CD14-positive monocyte (primary cell): ENCODE measurements at regions not wholly inside any gene's neighbourhood (a gene's known extent, or its start where the extent isn't known, plus 50 kb on each side); places are given as distances from the start of the nearest gene placed in this dataset.

Experiments
- DNase-seq, 3 donors: peaks; one replicate each; pipeline ENCODE4 v3.0.0-alpha.2; 2011 to 2022
- H2AFZ ChIP-seq: 2 replicates; pipeline ENCODE4 v1.6.0; 2012; ENCODE audit warnings: mild to moderate bottlenecking, low read depth, low read length, inconsistent platforms; ENCODE audit not compliant: insufficient read depth, poor library complexity, severe bottlenecking
- H3K27ac ChIP-seq, 2 donors: 1 replicate in 1 of 2; 2 replicates in 1 of 2; pipeline ENCODE4 v1.5.1; 2012 to 2013; ENCODE audit warnings: low read length in 2 of 2, control low read depth in 1 of 2, inconsistent platforms in 1 of 2, low read depth in 1 of 2, mild to moderate bottlenecking in 1 of 2
- H3K27me3 ChIP-seq, 2 donors: one replicate each; pipeline versions ENCODE4 v1.6.0 to v1.6.1; 2011 to 2013; ENCODE audit warnings: low read length in 2 of 2; ENCODE audit not compliant: control insufficient read depth in 2 of 2, insufficient read depth in 2 of 2
- H3K36me3 ChIP-seq, 2 donors: replicated peaks in 1 of 2; 1 replicate in 1 of 2; 2 replicates in 1 of 2; pipeline versions ENCODE4 v1.5.1 to v1.6.1; 2012 to 2013; ENCODE audit warnings: low read length in 2 of 2, control low read depth in 1 of 2, inconsistent platforms in 1 of 2, mild to moderate bottlenecking in 1 of 2; ENCODE audit not compliant: insufficient read depth in 2 of 2, control insufficient read depth in 1 of 2
- H3K4me1 ChIP-seq, 2 donors: 1 replicate in 1 of 2; 2 replicates in 1 of 2; pipeline versions ENCODE4 v1.5.1 to v1.6.1; 2012 to 2013; ENCODE audit warnings: low read length in 2 of 2, control low read depth in 1 of 2, inconsistent platforms in 1 of 2, mild to moderate bottlenecking in 1 of 2, moderate library complexity in 1 of 2; ENCODE audit not compliant: insufficient read depth in 2 of 2, control insufficient read depth in 1 of 2
- H3K4me2 ChIP-seq: replicated peaks from 2 replicates; pipeline ENCODE3; 2012; ENCODE audit warnings: low read length, moderate library complexity, mild to moderate bottlenecking; ENCODE audit not compliant: poor library complexity, severe bottlenecking; ENCODE audit errors: extremely low read depth
- H3K4me3 ChIP-seq, 3 experiments: fragments of 200-600 bp in 1 of 3; sonication (generic) in 1 of 3; replicated peaks in 1 of 3; 1 replicate in 2 of 3; 2 replicates in 1 of 3; pipeline ENCODE4 v1.5.1; 2011 to 2013; ENCODE audit warnings: low read length in 3 of 3, mild to moderate bottlenecking in 3 of 3, control low read depth in 2 of 3, low read depth in 2 of 3, inconsistent platforms in 1 of 3, moderate library complexity in 1 of 3
- H3K79me2 ChIP-seq: 2 replicates; pipeline ENCODE4 v1.6.0; 2012; ENCODE audit warnings: mild to moderate bottlenecking, control low read depth, inconsistent platforms, low read length, moderate library complexity; ENCODE audit not compliant: insufficient read depth
- H3K9ac ChIP-seq: 2 replicates; pipeline ENCODE4 v1.6.0; 2017; ENCODE audit warnings: low read length, mild to moderate bottlenecking; ENCODE audit not compliant: insufficient read depth, poor library complexity, severe bottlenecking
- H3K9me3 ChIP-seq, 2 donors: replicated peaks in 1 of 2; 1 replicate in 1 of 2; 2 replicates in 1 of 2; pipeline versions ENCODE4 v1.5.1 to v1.6.1; 2012 to 2013; ENCODE audit warnings: low read length in 2 of 2, control low read depth in 1 of 2; ENCODE audit not compliant: control insufficient read depth in 1 of 2, insufficient read depth in 1 of 2
- H4K20me1 ChIP-seq: 2 replicates; pipeline ENCODE4 v1.6.0; 2012; ENCODE audit warnings: mild to moderate bottlenecking, low read length, control low read depth, moderate library complexity; ENCODE audit not compliant: insufficient read depth
- H3K27ac Mint-ChIP-seq, 7 donors: one replicate each; pipeline ENCODE4 v1.8.0; 2020; ENCODE audit warnings: mild to moderate bottlenecking in 7 of 7, mixed read lengths in 7 of 7, moderate library complexity in 6 of 7, inconsistent platforms in 2 of 7
- H3K27me3 Mint-ChIP-seq, 3 donors: one replicate each; pipeline ENCODE4 v1.8.0; 2021 to 2022; ENCODE audit warnings: low read depth in 3 of 3, mild to moderate bottlenecking in 3 of 3, mixed read lengths in 3 of 3, moderate library complexity in 3 of 3, inconsistent platforms in 1 of 3
- H3K36me3 Mint-ChIP-seq, 2 donors: one replicate each; pipeline ENCODE4 v1.8.0; 2020; ENCODE audit warnings: mixed read lengths in 2 of 2, inconsistent platforms in 1 of 2, mild to moderate bottlenecking in 1 of 2
- H3K4me1 Mint-ChIP-seq: one replicate; pipeline ENCODE4 v1.8.0; 2020; ENCODE audit warnings: mild to moderate bottlenecking, mixed read lengths
- H3K4me3 Mint-ChIP-seq, 2 donors: one replicate each; pipeline ENCODE4 v1.8.0; 2020; ENCODE audit warnings: mild to moderate bottlenecking in 2 of 2, mixed read lengths in 2 of 2, moderate library complexity in 1 of 2
- H3K9me3 Mint-ChIP-seq, 7 donors: one replicate each; pipeline ENCODE4 v1.8.0; 2020 to 2022; ENCODE audit warnings: mixed read lengths in 7 of 7, mild to moderate bottlenecking in 6 of 7, moderate library complexity in 6 of 7, inconsistent platforms in 2 of 7
- CTCF ChIP-seq: fragments of 200-600 bp; IDR thresholded peaks from one replicate; pipeline ENCODE4 v1.8.0; 2022; ENCODE audit warnings: antibody characterized with exemption, mild to moderate bottlenecking
- WGBS: methylation state at CpG from one replicate; pipeline ENCODE4 v1.1.5; 2013; ENCODE audit warnings: missing lambda C conversion rate; ENCODE audit not compliant: insufficient coverage; 5-methylcytosine and 5-hydroxymethylcytosine counted together
- intact Hi-C, 2 donors: fragments of 100-400 bp; cut with micrococcal nuclease; formaldehyde crosslinking; loops; one replicate each; pipeline versions ENCODE4 v1.15.0 to v1.15.1; 2023

GRCh38 chr11:135069890-135070289 lies 657.8 kb upstream of the B3GAT1 start:
- H3K4me1 ChIP-seq: no peaks in the 10 kb centered on the region
- no peak overlapping the region for H3K4me3 Mint-ChIP-seq
- no peak overlapping the region for H3K27ac ChIP-seq
- H3K79me2 ChIP-seq: no peaks in the 10 kb centered on the region
- no peak for DNase-seq
- no peak overlapping the region for H3K4me3 ChIP-seq
- no peaks in the 10 kb centered on the region for H4K20me1 ChIP-seq
- H3K4me1 Mint-ChIP-seq: no peaks in the 10 kb centered on the region
- WGBS: 57% methylated on average over 1 of the region's 4 CpGs
- peaks cover 0 to 5% (median 1%) of the 10 kb centered on the region in 3 donors for H3K27me3 Mint-ChIP-seq
- no peak overlapping the region for H3K27ac Mint-ChIP-seq
- no peak for TF ChIP-seq CTCF
- H3K27me3 ChIP-seq: no peaks in the 10 kb centered on the region
- no peak overlapping the region for H3K9ac ChIP-seq
- H3K9me3 Mint-ChIP-seq: peaks cover 2 to 12% (median 7%) of the 10 kb centered on the region in 7 donors
- H3K36me3 ChIP-seq: no peaks in the 10 kb centered on the region
- H3K36me3 Mint-ChIP-seq: no peaks in the 10 kb centered on the region
- no peak overlapping the region for H2AFZ ChIP-seq
- H3K4me2 ChIP-seq: no peak overlapping the region
- H3K9me3 ChIP-seq: peaks cover 0 to 26% of the 10 kb centered on the region in 2 donors
- intact Hi-C loops: no loop called here

GRCh38 chr11:135069063-135069462 lies 657.0 kb upstream of the B3GAT1 start:
- Histone ChIP-seq H3K27ac (no peak overlapping the region), H3K79me2 (no peaks in the 10 kb centered on the region), H3K9me3 (peaks cover 0 to 21% of the 10 kb centered on the region in 2 donors), H3K27me3 (no peaks in the 10 kb centered on the region), H3K36me3 (no peaks in the 10 kb centered on the region), H3K4me1 (no peaks in the 10 kb centered on the region), H3K9ac (no peak overlapping the region), H2AFZ (no peak overlapping the region), H3K4me3 (no peak overlapping the region), H3K4me2 (no peak overlapping the region), H4K20me1 (no peaks in the 10 kb centered on the region)
- Mint-ChIP-seq H3K27me3 (peaks cover 0 to 5% (median 1%) of the 10 kb centered on the region in 3 donors), H3K9me3 (peaks cover 3 to 12% (median 7%) of the 10 kb centered on the region in 7 donors), H3K27ac (no peak overlapping the region), H3K4me1 (no peaks in the 10 kb centered on the region), H3K36me3 (no peaks in the 10 kb centered on the region), H3K4me3 (no peak overlapping the region)
- WGBS: 87% methylated on average over 11 of the region's 11 CpGs
- intact Hi-C loops: no loop called here
- no peak for TF ChIP-seq CTCF
- no peak for DNase-seq
